NCI-H1930 (cell line): ENCODE measurements at regions not wholly inside any gene's neighbourhood (a gene's known extent, or its start where the extent isn't known, plus 50 kb on each side); places are given as distances from the start of the nearest gene placed in this dataset.
"Not testable (repeated sequence)": the region's sequence is repeated elsewhere in the genome, so short reads cannot be mapped to it uniquely, and the experiment has no call there.

Source experiments
- DNase-seq, 2 experiments: peaks; one replicate each; lab custom pipeline; 2025; lab: John Stamatoyannopoulos, UW

DNA sequence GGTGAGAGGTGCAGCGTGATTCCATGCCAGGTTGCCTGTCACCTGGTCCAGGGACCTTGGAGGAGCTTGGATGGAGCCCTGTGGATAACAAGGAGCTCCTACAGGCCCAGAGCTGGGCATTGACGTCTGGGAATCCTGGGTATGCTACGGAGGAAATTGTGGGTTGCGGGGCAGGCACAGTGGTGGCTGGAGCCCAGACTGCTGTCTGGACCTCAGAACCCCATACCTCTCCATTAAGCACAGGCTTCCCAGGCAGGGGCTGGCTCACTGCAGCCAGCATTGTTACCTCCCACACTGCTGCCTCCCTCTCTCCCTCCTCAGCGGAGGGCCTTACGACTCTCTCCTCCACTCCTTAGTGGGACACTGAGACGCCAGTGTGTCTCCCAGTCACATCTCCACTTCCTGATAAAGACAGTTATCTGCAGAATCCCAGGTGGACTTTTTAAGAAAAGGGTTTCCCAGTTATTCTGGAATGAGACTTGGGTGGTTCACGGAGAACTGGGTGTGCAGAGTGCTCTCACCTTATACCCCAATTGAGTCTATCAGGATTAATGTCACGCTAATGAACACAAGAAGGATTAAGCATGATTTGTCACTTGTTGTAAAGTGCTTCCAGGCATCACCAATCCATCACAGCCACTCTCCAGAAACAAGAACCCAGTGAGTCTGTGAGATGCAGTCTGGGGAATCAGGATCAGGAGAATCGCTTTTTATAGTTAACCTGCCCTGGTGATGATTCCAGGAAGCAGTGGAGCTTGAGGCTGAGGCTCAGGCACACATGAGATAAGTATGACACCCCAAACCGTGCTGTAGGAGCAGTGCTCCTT, 309.4 kb downstream of the RPS24 start:
- no peak for DNase-seq

DNA sequence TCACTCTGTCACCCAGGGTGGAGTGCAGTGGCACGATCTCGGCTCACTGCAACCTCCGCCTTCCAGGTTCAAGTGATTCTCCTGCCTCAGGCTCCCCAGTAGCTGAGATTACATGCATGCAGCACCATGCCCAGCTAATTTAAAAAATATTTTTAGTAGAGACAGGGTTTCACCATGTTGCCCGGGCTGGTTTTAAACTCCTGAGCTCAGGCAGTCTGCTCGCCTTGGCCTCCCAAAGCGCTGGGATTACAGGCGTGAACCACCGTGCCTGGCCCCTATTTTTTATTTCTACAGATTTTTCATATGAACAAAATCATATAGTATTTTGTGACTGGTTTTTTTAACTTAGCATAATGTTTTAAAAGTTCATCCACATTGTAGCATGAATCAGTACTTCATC, 310.6 kb downstream of the RPS24 start:
- not testable (repeated sequence) for DNase-seq

DNA sequence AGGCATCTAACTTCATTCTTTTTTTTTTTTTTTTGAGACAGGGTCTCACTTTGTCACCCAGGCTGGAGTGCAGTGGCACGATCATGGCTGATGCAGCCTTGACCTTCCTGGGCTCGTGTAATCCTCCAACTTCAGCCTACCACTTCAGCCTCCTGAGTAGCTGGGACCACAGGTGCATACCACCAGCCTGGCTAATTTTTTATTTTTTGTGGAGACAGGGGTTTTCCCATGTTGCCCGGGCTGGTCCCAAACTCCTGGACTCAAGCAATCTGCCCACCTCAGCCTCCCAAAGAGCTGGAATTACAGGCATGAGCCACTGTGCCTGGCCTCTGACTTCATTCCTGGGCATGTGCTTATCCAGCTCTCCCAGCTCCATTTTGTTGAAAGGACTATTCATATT, 311.9 kb downstream of the RPS24 start:
- DNase-seq = not testable (repeated sequence)

DNA sequence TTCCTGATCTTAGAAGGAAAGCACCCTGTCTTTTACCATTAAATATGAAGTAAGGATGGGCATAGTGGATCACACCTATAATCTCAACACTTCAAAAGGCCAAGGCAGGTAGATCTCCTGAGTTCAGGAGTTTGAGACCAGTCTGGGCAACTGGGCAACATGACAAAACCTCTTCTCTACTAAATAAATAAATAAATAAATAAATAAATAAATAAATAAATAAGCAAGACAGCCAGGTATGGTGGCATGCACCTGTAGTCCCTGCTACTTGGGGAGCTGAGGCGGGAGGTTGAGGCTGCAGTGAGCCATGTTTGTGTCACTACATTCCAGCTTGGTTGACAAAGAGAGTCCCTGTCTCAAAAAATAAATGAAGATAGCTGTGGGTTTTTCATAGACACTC, 313.1 kb downstream of the RPS24 start:
- DNase-seq = no peak

DNA sequence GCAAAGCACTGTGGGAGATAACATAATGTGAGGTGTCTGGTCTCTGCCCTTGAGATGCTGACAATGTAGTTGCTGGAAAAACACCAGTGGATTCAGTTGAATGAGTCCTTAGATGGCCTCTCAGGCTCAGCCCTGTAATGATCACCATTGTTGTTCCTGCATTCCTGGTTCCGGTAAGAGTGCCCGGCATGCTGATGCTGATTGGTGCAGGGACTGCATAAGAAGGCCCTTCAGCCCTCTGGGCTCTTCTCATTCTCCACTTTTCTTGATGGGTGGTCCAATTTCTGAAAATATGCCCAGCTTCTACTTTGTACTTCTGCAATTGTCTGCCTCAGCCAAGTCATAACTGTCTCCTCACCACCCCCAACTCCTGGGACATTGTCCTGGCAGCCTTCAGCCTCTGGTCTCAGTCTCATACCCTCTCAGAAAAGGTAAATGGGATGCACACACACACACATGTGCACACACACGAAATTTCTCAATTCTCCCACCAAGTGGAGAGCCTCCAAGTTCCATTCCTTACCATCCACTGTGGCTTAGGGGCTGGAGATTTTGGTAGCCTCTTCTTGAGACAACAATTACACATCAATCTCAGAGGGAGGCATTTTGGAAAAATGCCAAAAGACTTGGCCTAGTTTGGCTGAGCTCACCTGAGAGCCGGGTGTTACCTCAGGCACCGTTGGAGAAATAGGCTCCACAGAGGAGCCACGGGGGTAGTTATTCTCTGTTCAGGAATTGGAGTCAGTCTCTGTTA, 314.9 kb downstream of the RPS24 start:
- DNase-seq = no peak

DNA sequence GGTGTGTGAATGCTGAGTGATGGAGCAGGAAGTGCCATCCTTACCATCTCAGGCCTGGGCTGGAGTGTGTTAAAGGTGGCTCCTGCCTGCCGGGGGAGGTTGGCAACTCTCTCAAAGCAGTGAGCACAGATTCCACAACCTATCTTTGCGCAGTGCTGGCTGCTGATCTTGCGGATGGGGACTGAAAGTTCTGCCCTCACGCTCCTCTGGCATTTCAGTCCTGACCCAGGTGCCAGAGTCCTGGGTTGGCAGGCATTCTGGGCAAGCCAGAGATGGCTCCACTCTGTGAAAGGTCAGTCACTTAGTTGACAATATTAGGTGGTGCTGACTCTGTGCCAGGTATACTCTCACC, 315.5 kb downstream of the RPS24 start:
- no peak for DNase-seq

DNA sequence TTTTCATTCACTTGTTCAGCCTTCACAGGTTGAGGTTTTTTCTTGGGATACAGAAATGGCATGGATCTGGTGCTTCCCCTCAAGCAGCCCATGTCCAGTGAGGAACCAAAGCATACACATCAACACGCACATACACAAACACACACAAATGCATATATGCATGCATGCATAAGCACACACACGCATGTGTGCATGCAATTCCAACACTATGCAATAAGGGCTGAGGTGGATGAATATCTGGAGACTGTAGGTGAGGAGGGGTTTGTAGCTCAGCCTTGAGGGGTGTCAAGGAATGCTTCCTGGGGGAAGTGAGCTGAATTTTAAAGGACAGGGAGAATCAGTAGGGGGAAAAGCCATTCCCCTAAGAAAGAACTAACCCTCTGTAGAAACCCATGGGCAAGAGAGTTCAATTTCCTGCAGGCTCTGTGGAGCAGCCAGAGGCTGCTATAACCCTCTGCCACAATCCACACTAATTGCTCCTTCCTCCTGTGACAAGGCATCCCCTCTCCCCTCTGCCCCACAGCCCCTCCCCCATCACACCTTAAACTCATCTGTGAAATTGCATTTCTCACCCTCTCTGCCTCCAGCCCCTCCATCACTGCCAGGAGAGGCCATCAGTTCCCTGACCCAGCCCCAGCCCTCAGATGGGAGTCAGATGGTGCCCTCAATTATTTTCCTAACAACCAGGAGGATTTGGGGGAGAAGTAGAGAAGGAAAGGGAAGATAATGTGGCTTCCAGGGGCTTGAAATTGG, 316.4 kb downstream of the RPS24 start:
- no peak for DNase-seq

DNA sequence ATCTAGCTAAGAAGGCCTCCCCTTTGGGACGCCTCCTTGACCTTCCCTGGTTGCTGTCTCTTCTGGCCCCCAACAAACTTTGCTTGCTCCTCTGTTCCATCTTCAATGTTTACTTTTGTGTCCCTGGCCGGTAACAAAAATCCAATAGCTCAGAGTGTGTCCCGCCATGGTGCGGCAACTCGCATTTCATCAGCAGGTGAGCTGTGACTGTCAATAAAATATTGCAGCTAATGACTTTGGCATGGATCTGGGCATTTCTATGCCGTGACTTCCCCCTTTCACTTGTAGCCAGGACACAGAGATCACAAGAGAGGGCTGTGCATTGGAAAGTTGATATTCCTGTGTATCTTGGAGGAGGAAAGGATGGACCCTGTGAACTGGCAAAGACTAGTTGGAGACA, 317.6 kb downstream of the RPS24 start:
- DNase-seq = no peak

DNA sequence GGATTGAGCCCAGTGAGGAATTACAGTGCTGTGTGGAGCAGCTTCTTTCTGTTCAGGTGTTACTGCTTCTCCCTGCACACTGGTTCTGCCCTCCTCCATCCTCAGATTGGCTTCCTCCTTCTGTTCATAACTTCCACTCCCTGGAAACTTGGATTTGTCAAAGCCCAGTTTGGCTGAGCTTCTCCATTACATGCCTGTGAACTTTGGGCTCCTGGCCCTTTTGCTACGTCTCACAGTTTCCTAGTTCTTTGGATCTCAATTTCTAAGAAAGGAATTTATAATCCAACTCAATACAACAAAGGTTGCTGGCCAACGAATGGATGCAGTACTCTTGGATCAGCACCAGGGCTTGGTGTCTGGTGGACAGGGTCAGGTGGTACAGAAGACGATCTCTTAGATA, 318.1 kb downstream of the RPS24 start:
- DNase-seq = no peak

DNA sequence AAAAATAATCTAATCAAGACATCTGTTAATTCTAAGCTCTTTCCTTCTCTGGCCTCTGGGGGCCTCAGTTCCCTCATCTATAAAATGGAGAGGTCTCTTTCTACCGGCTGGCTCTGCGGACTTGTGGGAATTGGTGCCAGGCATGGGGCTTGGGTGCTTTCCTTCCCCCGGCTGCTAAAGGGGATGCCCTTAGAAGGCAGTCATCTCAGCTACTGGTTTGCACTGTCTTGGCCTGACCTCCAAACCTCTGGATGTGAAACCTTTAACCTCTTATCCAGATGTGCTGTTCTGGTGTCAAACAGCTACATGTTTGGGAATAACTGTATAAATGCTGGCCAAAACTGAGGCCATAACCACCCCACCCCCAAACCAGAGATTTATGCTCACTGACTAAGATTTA, 320.0 kb downstream of the RPS24 start:
- DNase-seq = no peak

DNA sequence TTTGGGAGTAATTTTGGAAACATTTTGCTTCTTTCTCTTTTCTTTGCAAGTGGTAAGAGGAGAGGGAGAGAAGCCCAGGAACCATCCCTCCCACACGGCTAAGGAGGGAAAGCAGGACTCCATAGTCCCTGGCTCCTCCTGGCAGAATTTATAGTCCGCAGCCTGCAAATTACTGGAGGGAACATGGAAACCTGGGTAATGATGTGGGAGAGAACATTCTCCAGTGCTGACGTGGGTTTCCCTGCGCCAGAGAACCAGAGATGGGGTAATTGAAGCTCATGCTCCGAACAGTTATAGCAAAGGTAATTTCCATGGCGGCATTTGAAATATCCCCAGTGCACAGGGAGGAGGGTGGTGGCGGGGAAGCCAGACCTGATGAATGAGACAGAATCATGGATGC, 320.4 kb downstream of the RPS24 start:
- no peak for DNase-seq

DNA sequence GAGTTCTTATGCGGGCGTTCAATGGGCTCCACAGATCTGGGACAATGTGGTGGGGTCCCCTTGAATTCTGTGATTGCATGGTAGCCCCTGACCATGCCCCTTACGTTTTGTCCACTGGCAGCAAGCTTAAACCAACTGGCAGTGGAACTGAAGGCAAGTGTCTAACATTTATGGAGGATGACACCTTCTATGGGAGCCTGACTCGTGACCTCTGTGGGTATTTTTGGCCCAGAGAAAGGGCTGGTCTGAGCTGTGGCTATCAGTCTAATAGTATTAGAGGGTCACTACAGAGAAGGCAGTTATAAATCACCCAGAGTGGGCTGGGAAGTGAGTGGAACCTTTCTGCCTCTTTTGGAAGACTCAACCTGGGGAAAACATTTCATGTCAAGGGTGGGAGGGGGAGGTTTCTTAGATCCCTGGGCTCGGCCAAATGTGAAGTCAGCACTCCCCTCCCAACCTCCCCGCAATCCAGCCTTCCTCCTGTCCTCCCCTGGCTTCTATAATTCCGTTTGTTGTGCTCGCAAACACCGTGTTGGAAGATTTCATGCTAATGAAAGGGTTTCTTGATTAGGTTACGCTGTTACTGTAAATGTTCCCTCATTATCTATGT, 322.7 kb downstream of the RPS24 start:
- no peak for DNase-seq

DNA sequence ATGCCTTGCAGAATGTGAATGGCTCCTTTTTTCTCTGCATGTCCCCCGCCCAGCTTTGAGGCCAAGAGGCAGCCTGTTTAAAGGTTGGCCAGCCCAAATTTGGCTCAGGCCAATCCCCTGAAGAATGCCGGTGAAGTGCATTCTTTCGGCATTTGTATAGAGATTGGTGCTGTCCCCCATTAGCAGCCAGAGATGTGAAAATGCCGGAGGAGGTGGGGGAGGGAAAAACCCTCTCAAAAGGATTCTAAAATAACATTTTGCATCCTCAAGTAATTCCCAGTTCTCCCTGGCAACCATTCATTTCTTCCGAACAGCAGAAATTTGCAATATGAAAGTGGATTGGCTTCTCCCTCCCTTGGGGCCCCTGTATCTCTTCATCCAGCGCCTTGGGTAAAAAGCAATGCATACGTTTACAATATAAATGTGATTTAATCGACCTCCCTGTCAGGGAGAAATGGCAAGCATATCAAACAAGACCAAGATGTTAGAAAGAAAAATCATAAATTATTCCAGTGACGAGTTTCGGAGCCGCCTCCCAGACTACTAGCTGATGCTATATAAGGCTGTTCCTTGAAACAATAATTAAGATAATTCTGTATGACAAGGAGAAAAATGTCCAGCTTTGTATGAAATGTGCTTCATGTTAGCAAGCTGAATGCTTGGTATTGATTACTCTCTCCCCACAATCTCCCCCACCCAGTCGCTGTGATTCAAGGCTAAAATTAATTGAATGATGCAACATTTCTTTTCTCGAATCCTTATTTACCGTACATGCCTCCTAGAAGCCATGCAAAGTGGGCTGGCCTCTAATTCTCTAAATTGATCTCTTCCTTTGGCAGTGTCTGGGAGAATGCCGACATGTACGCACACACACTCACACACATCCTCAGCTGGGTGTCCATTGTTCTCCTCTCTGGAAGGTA, 323.7 kb downstream of the RPS24 start:
- no peak for DNase-seq

DNA sequence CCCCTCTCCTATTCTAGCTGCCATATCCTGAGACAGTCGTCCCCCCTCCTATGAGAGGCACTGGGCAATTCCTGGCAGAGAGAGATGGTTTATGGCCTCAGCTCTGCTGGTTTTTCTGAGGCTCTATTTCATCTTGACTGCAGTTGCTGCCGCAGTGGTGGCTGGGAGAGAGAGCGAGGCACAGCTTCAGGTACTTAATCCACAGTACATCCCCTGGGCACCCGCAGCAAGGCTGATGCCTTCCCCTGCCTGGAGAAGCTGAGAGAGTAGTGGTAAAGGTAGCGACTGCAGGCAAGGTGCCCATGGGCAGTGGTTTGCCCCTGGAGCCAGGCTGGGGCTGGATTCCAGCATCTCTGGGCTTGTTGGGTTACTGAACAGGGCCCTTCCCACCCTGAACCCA, 324.7 kb downstream of the RPS24 start:
- DNase-seq = no peak

DNA sequence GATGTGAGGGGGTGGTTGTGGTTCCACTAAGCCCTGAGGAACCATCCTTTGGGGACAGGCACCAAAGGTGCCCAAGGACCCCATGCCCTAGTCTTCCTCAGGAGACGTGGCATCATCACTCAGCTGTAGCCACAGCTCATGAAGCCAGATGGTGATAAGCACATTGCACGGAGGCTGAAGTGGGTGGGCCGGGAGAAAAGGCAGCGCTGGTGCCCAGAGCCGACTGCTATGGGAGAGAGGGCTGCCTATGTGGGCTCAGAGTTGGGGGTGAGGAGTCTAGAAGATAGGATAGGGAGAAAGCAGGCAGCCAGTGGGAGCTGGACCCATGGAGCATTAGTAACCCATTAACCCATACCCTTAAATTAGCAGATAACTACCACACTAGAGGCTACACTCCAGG, 325.3 kb downstream of the RPS24 start:
- DNase-seq = no peak

DNA sequence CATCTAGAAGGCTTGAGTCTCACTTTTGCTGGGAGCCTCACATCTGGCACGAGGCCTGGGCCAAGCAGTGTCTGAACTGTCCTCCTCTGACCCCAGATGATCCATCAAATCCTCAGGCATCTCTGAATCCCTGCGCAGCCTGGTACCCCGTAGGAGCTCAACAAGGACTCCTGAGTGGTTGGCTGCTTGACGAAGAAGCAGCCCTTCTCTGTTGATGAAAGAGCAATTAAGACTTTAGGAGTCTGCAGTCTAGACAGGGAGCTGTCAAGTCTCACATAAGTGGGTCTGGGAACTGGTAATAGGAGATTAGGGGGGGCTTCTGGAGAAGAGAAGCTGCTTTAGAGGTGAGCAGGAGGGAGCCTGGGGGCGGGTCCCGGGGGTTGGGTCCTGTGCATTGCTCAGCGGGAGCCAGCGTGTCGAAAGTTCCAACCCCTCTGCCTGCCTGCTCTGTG, 326.0 kb downstream of the RPS24 start:
- DNase-seq = no peak

DNA sequence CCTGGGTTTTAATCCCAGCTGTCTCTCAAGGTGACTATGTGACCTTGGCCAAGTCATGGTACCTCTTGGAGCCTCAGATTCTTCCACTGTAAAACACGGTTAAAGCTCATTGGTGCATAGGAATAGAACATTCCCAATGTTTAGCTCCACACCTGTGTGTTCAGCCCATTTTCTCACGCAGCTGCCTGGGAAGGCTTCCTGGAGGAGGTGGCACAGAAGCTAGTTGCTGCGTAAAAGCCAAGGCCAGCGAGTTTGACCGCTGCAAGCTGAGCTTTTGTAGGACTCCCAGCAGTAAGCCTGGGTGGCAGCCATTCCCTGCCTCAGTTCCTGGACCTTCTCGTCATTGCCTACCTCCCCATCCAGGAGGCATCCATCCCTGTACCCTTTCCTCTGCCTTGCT, 326.6 kb downstream of the RPS24 start:
- no peak for DNase-seq

DNA sequence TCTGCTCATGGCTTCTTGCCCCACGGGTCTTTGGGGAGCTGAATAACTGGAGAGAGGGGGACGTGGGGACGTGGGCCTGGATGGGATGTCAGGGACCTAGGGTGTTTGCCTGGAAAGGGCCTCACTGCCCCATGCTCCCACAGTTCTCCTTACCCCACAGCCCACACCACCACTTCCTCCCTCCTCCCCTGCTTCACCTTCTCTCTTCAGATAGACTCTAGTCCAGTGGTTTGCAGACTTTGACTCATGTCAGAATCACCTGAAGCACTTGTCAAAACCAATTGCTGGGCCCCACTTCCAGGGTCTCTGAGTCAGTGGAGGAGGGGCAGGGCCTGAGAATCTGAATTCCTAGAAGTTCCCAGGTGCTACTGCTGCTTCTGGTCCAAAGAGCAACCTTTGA, 327.4 kb downstream of the RPS24 start:
- DNase-seq = no peak

DNA sequence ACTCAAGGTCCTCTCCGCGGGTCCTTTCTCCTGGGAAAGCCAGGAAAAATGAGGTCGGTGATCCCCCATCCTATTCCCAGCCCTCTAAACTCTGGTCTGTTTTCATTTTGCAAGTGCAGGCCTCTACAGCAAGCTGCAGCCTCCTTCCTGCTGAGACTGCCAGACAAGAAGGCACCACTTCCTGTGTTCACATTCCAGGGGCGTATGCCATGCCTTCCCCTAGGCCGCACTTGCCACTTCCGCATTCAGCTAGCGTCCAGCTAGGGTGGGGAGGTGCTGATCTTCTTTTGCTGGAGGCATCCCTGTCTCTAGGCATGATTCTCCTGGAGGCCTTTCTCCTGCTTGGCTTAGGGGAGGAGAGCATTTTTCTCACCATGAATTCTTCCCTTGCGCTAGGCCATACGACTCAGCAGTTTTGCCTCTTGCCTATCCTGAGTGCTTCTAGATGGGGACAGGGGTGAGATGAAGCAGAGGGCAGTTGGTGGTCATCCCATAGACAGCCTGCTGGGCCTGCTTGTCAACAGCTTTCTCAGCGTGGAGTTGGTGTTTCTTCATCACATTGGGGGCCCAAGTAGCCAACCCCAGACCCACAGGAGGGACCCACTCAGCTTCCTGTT, 328.9 kb downstream of the RPS24 start:
- no peak for DNase-seq

DNA sequence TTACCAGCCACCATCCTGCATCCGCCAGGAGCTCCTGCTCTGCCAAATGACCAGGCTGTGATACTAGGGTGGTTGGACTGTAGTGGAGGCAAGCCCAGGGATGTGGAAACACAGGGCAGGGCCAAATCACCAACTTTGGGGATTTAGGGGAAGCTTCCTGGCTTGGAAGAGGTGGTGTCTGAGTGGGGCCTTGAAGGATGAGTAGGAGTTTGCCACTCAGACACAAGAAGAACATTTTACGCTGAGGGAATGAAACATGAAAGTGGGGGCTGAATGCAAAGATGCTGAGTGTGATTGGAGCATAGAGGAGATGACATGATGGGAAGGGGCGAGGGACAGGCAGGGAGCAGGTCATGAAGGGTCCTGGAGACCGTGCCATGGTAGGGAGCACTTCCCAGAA, 329.5 kb downstream of the RPS24 start:
- no peak for DNase-seq

DNA sequence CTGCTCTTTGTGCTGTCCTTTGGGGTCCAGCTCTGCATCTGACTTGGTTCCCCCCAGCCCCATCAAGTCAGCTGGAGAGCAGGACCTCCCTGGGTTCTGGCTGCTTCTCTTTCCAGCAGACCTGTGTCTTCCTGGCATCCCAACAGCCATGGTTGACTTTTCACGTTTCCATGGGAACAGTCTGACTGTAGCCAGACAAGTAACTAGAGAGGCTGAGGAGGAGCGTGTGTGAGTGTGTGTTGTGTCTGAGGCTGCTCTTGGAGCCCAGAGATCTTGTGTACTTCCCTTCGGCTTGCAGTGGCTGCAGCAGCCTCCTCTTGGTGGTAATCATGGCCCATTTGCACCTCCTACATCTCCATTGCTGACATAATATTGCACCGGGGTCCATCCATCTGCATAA, 332.0 kb downstream of the RPS24 start:
- DNase-seq = no peak
